ENCODE measurements at regions not wholly inside any gene's neighbourhood (a gene's known extent, or its start where the extent isn't known, plus 50 kb on each side); places are given as distances from the start of the nearest gene placed in this dataset.

DNA sequence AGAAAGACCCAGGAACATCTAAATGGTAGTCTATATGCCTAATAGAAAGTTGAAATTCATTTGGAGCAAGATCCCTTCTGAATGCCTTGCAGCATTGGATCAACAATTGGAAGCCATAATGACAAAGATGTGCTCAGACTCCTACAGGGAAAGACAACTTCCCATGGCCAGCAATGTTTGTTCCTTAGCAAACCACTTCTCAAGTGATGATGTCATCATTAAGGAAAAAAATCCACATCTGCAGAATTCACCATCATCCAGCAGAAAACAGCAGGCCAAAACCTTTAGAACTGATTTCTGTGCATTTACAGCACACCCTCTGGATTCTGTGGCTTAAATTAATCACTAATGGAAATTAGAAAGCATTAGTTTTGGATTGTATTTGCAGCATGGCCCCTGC lies 82.4 kb upstream of the ZIC3 start:
- no peaks in the 10 kb centered on the region for H3K27me3 ChIP-seq (replicated peaks)
- H3K4me1 ChIP-seq (replicated peaks), result no peaks in the 10 kb centered on the region
- no peak overlapping the region for H3K27ac ChIP-seq
- H3K9me3 ChIP-seq (replicated peaks), result no peaks in the 10 kb centered on the region
- H3K4me3 ChIP-seq, result no peak overlapping the region
- no peaks in the 10 kb centered on the region for H3K36me3 ChIP-seq
- no peak for DNase-seq (ENCODE audit: low read depth in 1 of 2, low spot score in 2 of 2)

GRCh38 chrX:137482136-137482535 lies 83.8 kb upstream of the ZIC3 start:
- no peaks in the 10 kb centered on the region for H3K27me3 ChIP-seq (replicated peaks)
- H3K36me3 ChIP-seq, result no peaks in the 10 kb centered on the region
- H3K9me3 ChIP-seq (replicated peaks), result no peaks in the 10 kb centered on the region
- no peak for DNase-seq (ENCODE audit: low read depth in 1 of 2, low spot score in 2 of 2)
- H3K27ac ChIP-seq, result no peak overlapping the region
- H3K4me1 ChIP-seq (replicated peaks), result no peaks in the 10 kb centered on the region
- no peak overlapping the region for H3K4me3 ChIP-seq

- no peaks in the 10 kb centered on the region for H3K27me3 ChIP-seq (replicated peaks)
- H3K4me1 ChIP-seq (replicated peaks), result no peaks in the 10 kb centered on the region
- H3K27ac ChIP-seq, result no peak overlapping the region
- no peaks in the 10 kb centered on the region for H3K36me3 ChIP-seq
- no peak for DNase-seq (ENCODE audit: low read depth in 1 of 2, low spot score in 2 of 2)
- H3K9me3 ChIP-seq (replicated peaks), result no peaks in the 10 kb centered on the region
- H3K4me3 ChIP-seq, result no peak overlapping the region
Measured at GRCh38 chrX:137479386-137479785, 86.5 kb upstream of the ZIC3 start.

GRCh38 chrX:137441711-137442110 lies 124.2 kb upstream of the ZIC3 start:
- Histone ChIP-seq H3K4me3 (no peak overlapping the region), H3K9me3 (replicated peaks) (no peaks in the 10 kb centered on the region), H3K4me1 (replicated peaks) (no peaks in the 10 kb centered on the region), H3K27ac (no peak overlapping the region), H3K36me3 (no peaks in the 10 kb centered on the region), H3K27me3 (replicated peaks) (no peaks in the 10 kb centered on the region)
- no peak for DNase-seq (ENCODE audit: low read depth in 1 of 2, low spot score in 2 of 2)

DNA sequence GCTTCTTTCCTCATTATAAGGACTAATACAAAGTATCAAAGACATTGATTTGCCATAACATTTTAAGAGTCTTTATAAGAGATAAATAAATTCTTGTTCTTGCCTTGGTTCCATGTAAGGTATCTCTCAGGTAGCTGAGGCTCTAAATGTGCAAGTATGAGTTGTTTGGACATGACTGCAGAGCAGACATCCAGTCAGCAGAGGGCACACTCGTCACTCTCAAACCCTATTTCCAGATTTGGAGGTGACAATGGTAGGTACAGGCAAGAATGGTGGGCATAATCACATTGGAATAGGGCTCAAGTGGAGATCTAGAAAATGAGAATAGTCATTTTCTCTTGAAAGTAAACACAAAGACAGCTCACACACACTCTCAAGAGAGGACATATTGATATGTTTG lies 133.3 kb upstream of the ZIC3 start:
- no peak overlapping the region for H3K4me3 ChIP-seq
- DNase-seq (ENCODE audit: low read depth in 1 of 2, low spot score in 2 of 2), result no peak
- H3K9me3 ChIP-seq (replicated peaks), result no peaks in the 10 kb centered on the region
- H3K36me3 ChIP-seq, result no peaks in the 10 kb centered on the region
- H3K4me1 ChIP-seq (replicated peaks), result no peaks in the 10 kb centered on the region
- no peak overlapping the region for H3K27ac ChIP-seq
- no peaks in the 10 kb centered on the region for H3K27me3 ChIP-seq (replicated peaks)

- H3K4me1 ChIP-seq (replicated peaks), result no peaks in the 10 kb centered on the region
- no peaks in the 10 kb centered on the region for H3K9me3 ChIP-seq (replicated peaks)
- no peak overlapping the region for H3K4me3 ChIP-seq
- no peak for DNase-seq (ENCODE audit: low read depth in 1 of 2, low spot score in 2 of 2)
- H3K36me3 ChIP-seq, result no peaks in the 10 kb centered on the region
- no peaks in the 10 kb centered on the region for H3K27me3 ChIP-seq (replicated peaks)
- H3K27ac ChIP-seq, result no peak overlapping the region
Measured at GRCh38 chrX:137431693-137432488, 134.0 kb upstream of the ZIC3 start.

DNA sequence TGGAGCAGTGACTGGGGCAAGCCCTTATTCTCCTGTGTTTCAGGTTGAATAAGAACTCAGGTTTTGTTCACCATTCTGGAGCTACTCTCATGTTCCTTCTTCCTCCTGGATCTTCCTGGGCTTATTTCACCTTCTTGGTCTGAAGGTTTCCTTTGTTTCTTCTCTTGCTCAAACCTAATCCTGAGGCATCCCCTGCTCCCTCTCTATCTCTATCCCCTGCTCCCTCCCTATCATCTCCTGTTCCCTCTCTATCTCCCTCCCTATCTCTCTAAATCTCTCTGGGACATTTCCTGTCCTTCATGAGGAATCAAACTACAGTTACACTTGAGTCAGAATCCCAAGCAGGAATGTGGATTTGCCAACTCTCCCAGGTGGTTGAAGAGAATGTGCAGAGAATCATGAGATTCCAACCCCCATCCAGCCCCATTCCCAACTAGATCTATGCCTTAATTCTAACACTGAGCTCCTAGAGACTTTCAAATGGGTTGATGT lies 134.9 kb upstream of the ZIC3 start:
- Histone ChIP-seq H3K9me3 (replicated peaks) (no peaks in the 10 kb centered on the region), H3K36me3 (no peaks in the 10 kb centered on the region), H3K4me1 (replicated peaks) (no peaks in the 10 kb centered on the region), H3K27me3 (replicated peaks) (no peaks in the 10 kb centered on the region), H3K4me3 (no peak overlapping the region), H3K27ac (no peak overlapping the region)
- DNase-seq (ENCODE audit: low read depth in 1 of 2, low spot score in 2 of 2), result no peak

DNA sequence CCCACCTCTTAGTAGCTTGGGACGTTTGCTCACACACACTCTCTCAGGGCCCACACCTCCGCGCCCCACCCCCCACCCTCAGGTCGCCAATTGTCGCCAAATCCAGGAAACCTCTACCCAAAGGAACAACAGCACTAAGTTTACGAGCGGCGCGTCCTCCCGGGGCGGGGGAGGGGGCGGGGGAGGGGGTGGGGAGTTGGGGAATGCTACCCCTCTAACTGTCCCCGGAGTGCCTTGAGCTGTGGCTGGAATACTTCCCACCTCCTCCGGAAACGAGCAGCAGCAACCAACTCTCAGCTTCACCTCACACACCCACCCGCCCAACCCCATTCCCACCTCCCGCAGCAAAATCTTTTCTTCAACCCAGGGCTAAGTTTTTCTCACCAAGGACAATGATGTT lies 135.6 kb upstream of the ZIC3 start:
- H3K4me3 ChIP-seq, result no peak overlapping the region
- no peaks in the 10 kb centered on the region for H3K36me3 ChIP-seq
- no peaks in the 10 kb centered on the region for H3K27me3 ChIP-seq (replicated peaks)
- no peaks in the 10 kb centered on the region for H3K4me1 ChIP-seq (replicated peaks)
- no peak overlapping the region for H3K27ac ChIP-seq
- H3K9me3 ChIP-seq (replicated peaks), result no peaks in the 10 kb centered on the region
- DNase-seq (ENCODE audit: low read depth in 1 of 2, low spot score in 2 of 2), result no peak

DNA sequence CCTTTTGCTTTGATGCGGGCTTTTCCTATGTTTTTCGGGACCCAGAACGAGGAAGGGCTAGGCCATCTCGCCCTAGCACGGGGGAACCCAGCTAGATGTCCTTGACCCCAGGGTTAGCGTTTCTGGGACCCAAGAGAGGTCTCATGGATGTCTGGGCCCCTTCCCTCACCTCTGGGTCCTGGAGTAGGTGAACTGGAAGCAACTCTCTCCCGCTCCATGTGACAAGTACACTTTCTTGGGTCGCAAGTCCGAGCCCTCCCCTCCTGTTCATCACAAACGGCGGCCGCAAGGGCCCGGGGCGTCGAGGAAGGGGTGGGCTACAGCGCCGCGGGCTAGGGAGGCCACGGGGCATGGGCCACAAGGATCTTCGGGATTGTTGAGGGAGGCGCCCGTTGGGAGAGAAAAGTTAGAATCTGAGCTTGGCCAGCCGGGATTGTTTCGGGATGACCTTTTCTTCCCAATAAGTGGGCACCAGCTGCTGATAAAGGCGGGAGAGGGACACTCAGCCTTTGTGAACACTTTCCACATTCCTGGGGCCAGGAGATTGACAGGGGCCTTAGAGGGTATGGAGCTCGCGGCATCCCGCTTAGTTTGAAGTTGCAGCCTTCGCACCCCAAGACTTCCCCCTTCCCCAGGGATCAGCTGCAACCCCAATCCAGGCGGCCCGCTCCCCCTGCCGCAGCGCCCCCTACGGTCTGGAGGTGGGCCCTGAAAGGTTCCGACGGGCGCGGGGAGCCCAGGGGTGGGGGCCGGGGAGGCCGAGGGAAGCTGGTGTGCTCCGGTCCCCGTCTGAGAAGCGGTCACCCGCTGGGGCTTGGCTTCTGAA lies 136.9 kb upstream of the ZIC3 start:
- H3K4me3 ChIP-seq, result no peak overlapping the region
- no peaks in the 10 kb centered on the region for H3K36me3 ChIP-seq
- H3K27ac ChIP-seq, result no peak overlapping the region
- H3K4me1 ChIP-seq (replicated peaks), result no peaks in the 10 kb centered on the region
- no peak for DNase-seq (ENCODE audit: low read depth in 1 of 2, low spot score in 2 of 2)
- no peaks in the 10 kb centered on the region for H3K9me3 ChIP-seq (replicated peaks)
- H3K27me3 ChIP-seq (replicated peaks), result no peaks in the 10 kb centered on the region

- no peaks in the 10 kb centered on the region for H3K27me3 ChIP-seq (replicated peaks)
- DNase-seq (ENCODE audit: low read depth in 1 of 2, low spot score in 2 of 2), result no peak
- H3K4me3 ChIP-seq, result peak overlapping the region; percentile 30
- H3K9me3 ChIP-seq (replicated peaks), result no peaks in the 10 kb centered on the region
- H3K27ac ChIP-seq, result no peak overlapping the region
- H3K4me1 ChIP-seq (replicated peaks), result no peaks in the 10 kb centered on the region
- H3K36me3 ChIP-seq, result no peaks in the 10 kb centered on the region
Measured at GRCh38 chrX:137428221-137428661, 137.7 kb upstream of the ZIC3 start.

DNA sequence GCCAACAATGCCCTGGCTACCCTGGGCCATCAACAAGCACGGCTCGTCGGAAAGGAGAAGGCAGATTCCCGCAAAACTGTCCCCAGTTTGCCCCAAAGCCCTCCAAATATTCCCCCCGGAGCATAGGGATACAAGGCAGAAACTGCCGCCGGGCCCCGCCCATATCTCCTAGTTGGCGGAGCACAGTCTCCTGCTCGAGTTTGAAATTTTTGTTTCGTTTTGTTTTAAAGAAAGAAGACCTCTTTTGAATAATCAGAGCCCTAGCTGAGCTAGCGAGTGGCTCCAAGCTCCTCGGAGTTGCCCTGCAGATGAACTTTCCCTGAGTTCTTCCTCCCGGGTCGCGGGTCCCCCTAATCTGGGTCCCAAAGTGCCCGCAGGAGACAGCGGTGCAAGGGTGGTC lies 138.1 kb upstream of the ZIC3 start:
- Histone ChIP-seq H3K9me3 (replicated peaks) (no peaks in the 10 kb centered on the region), H3K27me3 (replicated peaks) (no peaks in the 10 kb centered on the region), H3K27ac (no peak overlapping the region), H3K4me3 (peak overlapping the region; percentile 30), H3K4me1 (replicated peaks) (no peaks in the 10 kb centered on the region), H3K36me3 (no peaks in the 10 kb centered on the region)
- peak in 1 of 2 experiments; percentile 0 for DNase-seq (ENCODE audit: low read depth in 1 of 2, low spot score in 2 of 2)

DNA sequence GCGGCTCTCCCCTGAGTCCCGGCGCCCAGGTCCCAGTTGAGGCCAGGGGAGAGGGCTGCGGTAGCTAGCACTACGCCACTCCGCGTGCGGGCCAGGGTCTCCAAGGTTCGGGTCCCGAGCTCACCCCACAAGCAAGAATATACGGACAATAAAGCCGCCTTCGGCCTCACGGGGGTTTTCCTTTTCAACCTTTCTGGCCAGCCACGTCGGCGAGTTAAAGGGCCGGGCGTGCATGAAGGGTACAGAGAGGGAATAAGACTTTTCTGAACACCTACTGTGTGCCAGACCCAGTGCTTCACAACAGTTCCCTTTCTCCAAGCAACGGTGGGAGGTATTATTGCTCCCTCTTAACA lies 138.5 kb upstream of the ZIC3 start:
- Histone ChIP-seq H3K4me1 (replicated peaks) (no peaks in the 10 kb centered on the region), H3K27ac (no peak overlapping the region), H3K9me3 (replicated peaks) (no peaks in the 10 kb centered on the region), H3K27me3 (replicated peaks) (no peaks in the 10 kb centered on the region), H3K36me3 (no peaks in the 10 kb centered on the region), H3K4me3 (no peak overlapping the region)
- DNase-seq (ENCODE audit: low read depth in 1 of 2, low spot score in 2 of 2), result no peak

DNA sequence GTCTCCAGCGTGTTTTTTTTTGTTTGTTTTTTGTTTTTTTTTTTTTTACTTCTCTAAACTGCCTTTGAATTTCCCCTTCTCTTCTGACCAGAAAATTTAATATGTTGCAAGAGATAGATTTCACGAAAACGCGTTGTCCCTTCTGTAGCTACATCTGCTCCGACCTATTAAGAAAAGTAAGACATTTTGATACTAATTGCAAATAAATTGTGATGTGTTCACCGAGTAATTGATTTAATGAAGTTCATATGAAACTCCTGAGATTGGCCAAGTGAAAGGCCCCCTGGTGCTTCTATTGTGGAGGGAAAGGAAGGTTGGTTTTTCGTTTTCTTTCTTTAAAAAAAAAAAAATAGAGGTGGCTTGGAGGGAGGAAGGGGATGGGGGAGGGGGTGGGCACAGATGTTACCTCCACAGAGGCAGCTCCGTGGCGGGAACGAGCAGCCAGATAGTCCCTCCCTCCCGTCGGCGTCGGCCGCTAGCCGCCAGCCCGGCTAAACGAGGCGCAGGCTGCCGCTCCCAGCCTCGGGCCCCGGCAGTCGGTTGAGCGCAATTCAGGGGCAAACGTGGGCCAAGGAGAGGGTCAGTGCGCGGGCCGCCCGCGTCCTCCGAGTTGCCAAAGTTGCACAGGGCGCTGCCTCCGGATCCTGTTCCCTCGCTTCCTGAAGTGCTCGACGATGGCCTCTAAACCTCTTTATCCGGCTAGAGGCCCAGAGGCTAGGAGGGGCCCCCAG lies 139.1 kb upstream of the ZIC3 start:
- no peak overlapping the region for H3K27ac ChIP-seq
- H3K4me3 ChIP-seq, result no peak overlapping the region
- no peak for DNase-seq (ENCODE audit: low read depth in 1 of 2, low spot score in 2 of 2)
- H3K4me1 ChIP-seq (replicated peaks), result no peaks in the 10 kb centered on the region
- no peaks in the 10 kb centered on the region for H3K9me3 ChIP-seq (replicated peaks)
- H3K36me3 ChIP-seq, result no peaks in the 10 kb centered on the region
- no peaks in the 10 kb centered on the region for H3K27me3 ChIP-seq (replicated peaks)

GRCh38 chrX:137425986-137426385 lies 139.9 kb upstream of the ZIC3 start:
- no peak for DNase-seq (ENCODE audit: low read depth in 1 of 2, low spot score in 2 of 2)
- Histone ChIP-seq H3K36me3 (no peaks in the 10 kb centered on the region), H3K4me3 (no peak overlapping the region), H3K4me1 (replicated peaks) (no peaks in the 10 kb centered on the region), H3K27me3 (replicated peaks) (no peaks in the 10 kb centered on the region), H3K9me3 (replicated peaks) (no peaks in the 10 kb centered on the region), H3K27ac (no peak overlapping the region)
